ENCODE measurements at regions not wholly inside any gene's neighbourhood (a gene's known extent, or its start where the extent isn't known, plus 50 kb on each side); places are given as distances from the start of the nearest gene placed in this dataset.

DNA sequence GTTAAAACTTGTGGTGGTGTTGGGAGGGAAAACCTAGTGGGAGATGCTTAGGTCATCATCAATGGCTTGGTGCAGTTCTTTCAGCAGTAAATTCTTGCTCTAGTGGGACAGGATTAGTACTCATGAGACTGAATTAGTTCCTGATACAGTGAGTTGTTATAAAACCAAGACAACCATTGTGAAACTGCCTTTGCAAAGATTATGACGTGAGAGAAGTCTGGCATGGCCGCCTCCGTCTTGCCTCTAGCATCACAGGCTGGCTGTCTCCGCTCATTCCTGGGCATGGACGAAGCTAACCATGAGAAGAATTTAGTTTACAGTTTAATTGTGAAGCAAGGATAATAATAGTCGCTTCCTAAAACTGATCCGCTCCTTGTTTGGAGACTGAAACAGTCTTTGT, 186.4 kb downstream of the KIF20B start:
- FAIRE-seq: no peak

DNA sequence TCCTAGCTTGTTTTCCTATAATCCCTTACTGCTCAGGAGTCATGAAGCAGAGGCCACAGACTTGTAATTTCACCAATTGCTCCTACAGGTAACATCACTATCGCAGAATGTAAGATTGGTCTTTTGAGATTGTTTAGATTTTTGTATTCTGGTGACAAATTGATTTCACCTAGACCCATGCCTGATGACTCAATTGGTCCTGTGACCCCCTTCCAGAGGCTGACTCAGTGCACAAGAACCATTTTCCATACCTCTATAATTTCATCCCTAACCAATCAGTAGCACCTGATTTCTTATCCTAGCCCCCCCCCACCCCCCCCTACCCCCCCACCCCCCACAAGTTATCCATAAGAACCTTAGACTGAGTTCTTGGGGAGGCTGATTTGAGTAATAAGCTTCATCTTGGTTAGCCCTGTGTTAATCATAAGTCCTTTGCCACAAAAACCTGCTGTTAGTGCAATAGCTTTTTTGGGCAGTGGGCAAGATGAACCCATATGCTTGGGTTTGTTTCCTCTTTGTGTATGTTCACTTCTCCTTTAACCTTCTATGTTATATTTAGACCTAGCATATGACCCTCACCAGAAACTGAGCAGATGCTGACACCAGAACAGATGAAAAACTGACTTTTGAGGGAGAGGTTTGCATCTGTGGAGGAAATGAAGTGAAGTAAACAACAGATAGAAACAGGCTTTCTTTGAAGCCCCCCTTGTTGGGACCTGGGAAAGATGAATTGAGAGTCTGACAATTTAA, 187.1 kb downstream of the KIF20B start:
- no peak for FAIRE-seq

DNA sequence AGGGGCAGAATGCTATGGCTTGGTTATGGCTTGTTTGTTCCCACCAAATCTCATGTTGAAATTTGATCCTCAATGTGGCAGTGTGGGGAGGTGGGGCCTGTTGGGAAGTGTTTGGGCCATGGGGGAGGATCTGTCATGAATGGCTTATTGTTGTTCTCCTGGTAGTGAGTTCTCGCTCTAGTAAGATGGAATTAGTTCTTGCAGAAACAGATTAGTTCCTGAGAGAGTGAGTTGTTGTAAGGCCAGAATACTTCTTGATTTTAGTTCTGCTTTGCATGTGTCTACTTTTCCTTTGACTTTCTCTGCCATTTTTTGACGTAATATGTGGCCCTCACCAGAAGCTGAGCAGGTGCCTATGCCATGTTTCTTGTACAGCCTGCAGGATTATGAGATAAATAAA, 188.2 kb downstream of the KIF20B start:
- FAIRE-seq: no peak

DNA sequence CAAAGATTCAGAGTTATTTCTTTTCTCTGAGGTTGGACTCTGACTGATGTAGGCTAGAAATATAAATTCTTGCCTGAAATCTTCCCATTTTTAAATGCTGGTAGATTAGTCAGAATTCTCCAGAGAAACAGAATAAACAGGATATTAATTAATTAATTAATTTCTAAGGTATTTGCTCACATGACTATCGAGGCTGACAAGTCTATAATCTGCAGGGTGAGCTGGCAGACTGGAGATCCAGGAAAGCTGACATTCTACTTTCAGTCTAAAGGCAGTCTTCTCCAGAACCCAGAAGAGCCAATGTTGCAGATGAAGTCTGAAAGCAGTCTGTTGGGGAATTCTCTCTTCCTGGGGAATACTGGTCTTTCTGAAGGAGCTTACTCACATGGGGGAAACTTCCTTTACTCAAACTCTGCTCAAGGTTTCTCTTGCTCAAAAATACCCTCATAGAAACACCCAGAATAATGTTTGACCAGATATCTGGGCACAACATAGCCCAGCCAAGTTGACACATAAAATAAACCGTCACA, 189.7 kb downstream of the KIF20B start:
- FAIRE-seq: no peak

DNA sequence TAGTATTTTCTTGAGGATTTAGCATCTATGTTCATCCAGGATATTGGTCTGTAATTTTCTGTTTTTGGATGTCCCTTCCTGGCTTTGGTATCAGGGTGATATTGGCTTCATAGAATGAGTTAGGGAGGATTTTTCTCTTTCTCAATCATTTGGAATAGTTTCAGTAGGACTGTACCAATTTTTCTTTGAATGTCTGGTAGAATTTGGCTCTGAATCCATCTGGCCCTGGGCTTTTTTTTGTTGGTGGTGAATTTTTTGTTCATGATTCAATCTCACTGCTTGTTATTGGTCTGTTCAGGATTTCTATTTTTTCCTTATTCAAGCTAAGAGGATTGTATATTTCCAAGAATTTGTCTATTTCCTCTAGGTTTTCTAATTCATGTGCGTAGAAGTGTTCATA, 192.7 kb downstream of the KIF20B start:
- FAIRE-seq: no peak

DNA sequence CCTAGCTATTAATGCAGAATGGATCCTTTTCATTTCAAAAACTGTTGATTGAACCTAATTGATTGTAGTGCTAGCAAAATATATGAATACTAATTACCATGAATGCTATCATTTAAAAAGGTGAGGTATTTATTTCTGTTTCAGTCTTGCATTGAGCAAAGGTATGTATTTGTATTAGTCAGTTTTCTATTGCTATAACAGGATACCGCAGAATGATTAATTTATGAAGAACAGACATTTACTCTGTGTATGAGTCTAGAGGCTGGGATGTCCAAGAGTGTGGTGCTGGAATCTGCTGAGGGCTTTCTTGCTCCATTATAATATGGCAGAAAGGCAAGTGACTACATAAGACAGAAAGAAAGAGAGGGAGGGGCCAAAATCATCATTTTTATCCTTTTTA, 199.2 kb downstream of the KIF20B start:
- FAIRE-seq: no peak

DNA sequence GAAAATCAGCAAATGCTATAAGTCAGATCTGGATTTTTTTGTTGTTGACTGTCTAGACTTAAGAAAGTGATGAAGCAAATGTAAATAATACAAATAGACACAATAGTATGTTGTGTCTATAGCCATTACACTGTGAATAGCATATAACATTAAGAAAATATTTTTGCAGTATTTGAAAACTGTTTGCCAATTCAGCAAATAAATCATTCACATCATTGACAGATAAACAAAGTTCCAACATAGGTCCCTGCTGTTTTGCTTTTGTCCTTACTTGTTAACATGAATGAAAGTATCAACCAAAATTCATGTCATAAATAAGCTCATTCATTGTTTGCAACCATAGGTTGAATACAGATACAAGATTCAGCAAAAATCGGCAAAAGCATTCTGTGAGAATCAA, 200.5 kb downstream of the KIF20B start:
- FAIRE-seq: no peak

DNA sequence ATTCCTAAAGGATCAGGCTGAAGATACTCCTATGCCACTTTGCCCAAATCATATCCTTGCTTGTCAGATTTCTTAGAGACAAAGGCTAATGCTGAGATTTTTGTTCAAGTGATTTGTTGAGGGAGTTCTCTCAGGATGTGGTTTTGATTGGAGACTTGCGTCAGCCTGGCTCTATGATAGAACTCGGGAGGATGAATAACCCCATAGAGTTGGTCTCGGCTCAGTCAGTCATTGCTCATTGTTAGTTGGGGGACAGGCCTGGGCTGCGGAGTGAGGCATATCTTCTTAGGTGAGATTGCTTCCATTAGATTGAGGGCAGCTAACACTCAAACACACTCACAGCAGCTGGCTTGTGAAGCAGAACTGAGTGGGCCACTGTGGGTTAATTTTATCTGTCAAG, 203.4 kb downstream of the KIF20B start:
- FAIRE-seq: no peak

DNA sequence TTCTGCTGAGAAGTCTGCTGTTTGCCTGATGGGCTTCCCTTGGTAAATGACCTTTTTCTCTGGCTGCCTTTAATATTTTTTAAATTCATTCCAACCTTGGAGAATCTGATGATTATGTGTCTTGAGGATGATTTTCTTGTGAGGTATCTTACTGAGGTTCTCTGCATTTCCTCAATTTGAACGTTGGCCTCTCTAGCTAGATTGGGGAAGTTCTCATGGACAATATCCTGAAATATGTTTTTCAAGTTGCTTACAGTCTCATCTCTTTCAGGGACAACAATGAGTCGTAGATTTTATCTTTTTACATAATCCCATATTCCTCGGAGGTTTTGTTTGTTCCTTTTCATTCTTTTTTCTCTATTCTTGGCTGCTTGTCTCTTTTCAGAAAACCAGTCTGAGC, 208.4 kb downstream of the KIF20B start:
- no peak for FAIRE-seq

DNA sequence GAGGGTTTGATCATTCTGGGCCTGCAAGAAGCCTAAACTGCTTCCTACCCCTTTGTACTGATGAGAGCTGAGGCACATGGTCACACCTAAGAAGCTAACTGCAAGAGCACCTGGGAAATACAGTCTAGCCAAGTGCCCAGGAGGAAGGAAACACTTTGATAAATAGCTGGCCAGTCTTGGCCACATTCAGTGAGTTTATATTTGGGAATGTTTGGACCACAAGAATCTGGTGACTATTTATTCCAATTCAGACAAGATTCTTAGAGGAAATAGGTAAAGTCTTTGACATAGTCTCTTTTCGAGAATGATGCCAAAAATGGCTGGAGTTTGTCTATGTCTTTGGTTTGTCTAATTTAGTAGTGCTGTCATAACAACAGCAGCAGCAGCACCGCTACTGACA, 213.6 kb downstream of the KIF20B start:
- FAIRE-seq: no peak

DNA sequence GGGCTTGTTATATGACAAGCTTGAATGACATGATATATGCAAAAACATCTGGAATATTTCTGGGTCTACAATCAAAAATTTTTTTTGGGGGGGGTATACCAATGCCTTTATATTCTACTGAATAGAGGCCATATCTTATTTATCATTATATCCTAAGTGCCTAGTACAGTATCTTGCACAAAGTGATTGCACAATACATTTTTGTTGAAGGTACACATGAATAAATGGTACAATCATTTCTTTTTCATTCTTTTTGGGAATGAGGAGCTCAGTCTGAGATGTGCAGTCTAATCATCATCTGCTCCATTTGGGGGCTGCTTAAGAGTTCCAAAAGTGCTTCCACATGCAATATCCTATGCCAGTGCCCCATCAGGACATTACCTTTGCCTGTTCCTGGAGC, 214.6 kb downstream of the KIF20B start:
- no peak for FAIRE-seq

DNA sequence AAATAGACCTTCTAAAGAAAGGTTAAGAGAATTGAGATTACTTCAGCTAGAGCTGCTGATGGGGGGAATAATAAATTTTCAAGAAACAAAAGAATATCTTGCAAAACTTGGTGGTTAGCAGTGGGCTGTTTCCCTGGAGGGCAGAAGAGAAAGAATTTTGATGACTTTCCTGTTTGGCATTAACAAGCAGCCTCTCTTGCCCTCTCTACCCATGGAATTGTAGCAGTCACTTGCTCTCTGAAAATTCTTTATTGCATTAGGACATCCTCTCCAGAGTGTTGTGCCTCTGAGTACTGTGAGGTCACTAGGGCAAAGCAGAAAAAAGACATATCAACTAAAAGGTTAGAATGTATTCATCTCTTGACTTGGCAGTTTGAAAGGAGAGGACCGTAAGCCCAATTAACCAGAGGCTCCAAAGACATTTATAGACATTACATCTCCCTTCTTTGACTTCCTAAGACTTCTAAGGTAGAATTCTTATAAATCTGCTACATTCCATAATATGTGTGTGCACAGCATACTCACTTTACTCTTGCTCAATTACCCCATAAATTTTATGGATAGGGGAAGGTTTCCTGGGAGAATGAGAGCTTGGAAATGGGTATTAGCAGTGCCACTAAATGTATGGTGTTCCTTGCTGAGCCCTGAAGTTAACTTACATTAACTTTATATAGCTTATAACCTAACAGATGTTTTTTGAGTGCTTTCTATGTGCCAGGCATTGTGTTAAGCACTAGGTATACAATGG, 215.3 kb downstream of the KIF20B start:
- no peak for FAIRE-seq

DNA sequence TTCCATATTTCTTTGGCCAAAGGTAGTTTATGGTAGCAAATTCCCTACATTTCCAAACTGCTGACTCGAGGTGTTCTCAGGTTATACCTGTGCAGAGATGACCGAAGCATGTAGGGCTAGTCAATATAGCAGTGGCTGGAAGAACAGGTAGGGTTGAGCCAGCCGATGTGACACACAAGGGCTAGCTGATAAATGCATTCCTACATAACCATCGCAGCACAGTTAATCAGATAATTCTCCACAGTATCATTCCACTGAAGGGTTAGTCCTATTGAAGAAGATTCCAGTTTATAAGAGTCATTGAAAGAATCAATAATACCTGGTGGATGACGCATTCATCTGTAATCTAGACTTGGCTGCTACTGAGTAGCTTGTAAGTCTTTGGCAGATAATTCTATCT, 220.0 kb downstream of the KIF20B start:
- no peak for FAIRE-seq

DNA sequence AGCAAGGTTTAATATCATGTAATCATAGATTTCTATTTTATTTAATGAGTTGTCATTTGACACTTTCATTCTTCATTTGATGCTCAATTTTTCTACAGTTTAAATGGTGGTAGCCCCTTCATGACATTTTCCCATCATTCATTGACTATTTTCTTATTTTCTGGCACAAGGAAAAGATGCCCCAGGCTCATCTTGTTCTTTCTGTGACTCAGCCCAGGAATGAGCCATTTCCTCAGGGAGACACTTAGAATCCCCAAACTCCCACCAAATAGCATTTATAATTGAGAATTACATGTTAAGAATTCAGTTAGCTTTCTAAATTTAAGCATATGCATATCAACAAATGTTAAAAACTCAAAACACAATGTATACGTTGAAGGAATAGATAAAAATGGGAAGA, 222.3 kb downstream of the KIF20B start:
- FAIRE-seq: no peak

DNA sequence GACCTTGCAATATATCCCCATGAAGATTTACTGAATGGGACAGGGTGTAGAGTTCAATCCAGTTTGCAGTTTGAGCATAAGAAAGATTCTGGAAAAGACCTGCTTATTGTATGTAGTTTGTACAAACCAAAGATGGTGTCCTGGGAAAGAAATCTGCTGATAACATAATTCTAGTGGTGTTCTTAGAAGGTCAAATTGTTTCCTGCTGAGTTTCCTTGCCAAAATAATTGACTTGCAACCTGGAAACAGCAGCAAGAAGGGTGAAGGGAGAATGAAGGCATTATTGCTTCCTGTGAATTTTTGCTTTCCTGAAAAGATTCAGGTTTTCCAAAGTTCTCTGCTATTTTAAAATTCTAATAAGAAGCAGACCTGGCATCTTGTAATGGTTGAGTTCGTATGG, 222.9 kb downstream of the KIF20B start:
- no peak for FAIRE-seq

DNA sequence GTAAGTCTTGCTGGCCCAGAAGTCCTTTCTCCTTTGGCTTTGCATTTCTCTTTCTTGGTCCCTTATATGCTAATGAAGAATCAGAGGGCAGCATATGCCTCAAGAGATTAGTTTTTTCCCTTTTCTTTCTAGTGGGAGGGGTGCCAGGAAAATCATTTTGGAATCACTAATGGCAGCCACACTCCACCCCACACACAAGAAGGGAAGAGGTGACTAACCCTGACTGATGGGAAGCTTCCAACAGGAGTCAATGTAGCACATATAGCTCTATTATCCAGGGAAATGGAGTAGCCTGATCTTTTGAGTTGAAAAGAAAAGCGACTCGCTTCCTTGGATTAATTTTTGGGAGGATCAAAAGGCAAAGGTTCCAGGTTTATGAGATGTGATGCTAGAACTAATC, 225.3 kb downstream of the KIF20B start:
- FAIRE-seq: no peak

DNA sequence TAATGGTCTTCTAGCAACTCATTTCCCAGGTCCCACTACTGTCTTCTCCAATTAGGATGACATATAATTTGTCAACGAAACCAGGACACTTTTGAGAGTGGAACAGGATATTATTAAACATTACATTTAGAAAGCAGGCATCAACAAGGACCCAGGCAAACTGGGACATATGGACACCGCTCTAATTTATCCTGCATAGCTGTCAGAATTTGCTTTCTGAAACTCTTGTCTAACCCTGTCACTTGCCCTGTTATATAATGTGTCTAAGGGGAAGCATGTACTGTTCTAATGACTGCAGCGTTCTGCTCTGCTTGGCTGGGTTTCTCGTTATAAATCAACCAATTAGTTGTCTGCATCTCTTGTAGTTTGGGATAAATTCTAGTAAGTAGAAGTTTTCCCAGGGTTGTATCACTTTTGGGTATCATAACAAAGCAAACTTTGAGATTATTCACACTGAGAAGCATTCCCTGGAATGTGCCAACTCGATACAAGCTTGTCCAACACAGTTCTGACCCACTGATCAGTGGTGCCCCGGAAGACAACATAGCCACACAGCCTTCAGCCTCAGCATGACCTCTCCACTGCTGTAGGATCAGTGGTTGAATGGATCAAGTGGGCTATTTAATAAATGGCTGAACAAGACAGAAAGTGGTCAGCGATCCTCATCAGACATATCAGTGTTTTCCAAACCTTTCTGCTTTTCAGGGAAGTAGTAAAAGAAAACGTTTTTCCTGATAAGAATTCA, 228.1 kb downstream of the KIF20B start:
- FAIRE-seq: no peak

DNA sequence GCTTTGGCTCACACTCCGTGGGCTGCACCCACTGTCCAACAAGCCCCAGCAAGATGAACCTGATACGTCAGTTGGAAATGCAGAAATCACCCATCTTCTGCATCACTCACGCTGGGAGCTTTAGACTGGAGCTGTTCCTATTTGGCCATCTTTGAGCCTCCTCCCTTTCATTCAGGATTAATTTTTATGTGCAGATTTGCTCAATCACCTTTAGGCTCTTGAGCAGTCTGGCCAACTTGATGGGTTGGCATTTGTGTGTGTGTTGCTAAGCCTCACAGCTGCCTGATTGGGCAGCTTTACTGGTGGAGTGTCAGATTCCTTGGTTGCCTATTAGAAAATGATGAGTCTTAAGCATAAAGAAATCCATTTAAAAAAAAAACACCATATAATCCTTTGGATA, 236.1 kb downstream of the KIF20B start:
- FAIRE-seq: no peak

DNA sequence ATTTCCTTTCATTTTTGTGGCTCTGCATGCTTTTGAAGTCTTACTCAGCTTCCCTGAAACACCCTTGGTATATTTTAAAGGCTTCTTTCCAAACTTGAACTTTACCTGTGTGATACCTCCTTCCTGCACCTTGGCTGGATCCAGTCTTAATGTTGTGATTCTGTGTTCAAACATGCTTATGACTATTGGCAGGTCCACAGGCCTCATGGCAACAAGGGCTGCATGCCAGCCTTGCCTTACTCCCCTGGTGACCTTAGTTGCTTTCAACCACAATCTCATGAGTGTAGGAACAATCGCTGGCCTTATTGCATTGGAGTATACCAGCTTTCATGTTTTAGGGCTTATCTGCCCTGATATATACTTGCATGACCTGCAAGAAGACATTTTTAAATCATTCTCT, 238.7 kb downstream of the KIF20B start:
- no peak for FAIRE-seq

DNA sequence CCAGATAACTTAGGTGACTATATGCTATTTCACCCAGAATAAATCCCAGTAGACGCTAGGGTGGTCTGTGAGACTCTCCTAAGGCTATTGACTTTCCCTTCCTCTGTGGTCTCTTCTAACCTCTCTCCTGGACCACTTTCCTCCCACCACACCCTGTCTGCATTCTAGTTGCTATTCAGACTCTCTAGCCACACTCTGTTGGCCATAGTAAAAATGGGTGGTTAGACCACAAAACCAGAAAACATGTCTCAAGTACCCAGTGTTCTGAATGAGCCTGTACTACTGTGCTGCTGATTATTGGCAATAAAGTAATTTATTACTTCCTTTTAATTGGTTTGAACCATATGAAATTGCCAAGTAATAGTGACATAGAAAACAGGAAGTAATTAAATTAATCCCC, 240.8 kb downstream of the KIF20B start:
- no peak for FAIRE-seq

DNA sequence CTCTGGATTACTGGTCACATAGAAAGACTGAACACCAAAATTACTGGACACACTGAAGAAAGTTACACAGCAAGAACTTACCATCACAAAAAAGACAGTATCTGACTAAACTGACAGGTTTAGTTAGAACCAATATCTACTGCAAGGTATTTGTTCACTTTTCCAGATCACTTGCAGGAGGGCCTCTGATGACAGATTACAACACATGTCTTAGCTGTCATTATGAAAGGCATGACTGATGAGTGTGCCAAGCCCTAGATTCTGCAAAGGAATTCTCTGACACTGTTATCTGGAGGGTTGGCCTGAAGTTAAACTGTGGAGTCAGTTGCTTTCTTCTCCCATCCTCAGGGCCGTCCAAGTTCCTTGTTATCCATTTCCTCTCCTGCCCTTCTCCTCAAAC, 242.7 kb downstream of the KIF20B start:
- FAIRE-seq: no peak

DNA sequence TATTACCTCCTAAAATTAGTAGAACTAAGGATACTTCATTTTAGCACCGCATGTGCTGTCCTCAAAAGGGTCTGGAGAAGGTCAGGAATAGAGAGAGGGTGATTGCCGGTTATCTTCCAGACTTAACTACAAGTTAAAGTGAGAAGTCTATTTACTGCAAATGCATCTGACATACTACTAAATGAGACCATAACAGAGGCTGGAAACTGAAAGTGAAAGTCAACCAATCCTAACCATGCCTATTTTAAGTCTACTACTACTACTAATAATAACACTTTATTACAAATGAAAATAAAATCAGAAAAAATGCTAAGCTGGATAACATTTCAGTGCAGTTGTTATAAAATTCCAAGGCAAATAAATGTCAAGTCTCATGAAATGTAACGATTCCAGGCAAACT, 244.7 kb downstream of the KIF20B start:
- peak; percentile 60 for FAIRE-seq

DNA sequence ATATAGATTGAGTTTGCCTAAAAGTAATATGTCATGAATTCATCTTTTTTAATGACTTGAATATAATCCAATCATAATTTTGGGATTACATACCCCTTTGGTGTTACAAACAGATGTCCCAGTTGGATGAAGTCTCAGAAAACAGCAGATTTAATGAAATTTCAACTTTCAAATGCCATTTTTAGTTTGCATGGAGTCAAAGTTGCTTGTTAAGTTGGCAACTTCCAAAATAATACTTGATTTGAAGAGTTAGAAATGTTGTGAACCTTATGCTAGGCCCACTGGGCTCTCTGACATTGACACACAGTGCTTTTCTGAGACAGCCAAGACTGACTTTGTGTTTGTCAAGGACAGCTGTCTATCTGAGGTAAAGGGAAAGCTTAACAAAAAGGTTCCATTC, 248.1 kb downstream of the KIF20B start:
- no peak for FAIRE-seq

DNA sequence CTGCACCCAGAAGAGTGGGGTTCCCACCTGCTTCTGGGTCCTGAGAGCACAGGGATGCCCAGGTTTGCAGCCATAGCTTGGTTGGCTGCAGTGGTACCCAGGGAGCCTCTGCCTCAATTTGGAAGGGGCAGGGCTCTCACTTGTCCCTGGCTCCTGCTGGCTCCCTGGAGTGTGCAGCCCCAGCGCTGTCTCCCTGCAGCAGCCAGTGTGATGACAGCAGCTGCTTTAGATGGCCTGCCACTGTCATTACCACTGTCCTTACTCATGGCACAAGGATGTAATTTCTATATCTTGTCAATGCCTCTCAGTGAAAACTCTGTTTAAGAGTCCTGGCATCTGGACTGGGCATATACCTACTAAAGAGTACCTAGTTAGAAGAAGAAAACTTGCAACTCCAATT, 250.9 kb downstream of the KIF20B start:
- no peak for FAIRE-seq

Data from A204.1 (cell line).